ENCODE measurements at regions not wholly inside any gene's neighbourhood (a gene's known extent, or its start where the extent isn't known, plus 50 kb on each side); places are given as distances from the start of the nearest gene placed in this dataset.

- no peak for TF ChIP-seq EZH2phosphoT487 (IDR thresholded peaks at IDR 0.05; ENCODE audit: borderline replicate concordance, low read length)
- TF ChIP-seq, protein P1, sequence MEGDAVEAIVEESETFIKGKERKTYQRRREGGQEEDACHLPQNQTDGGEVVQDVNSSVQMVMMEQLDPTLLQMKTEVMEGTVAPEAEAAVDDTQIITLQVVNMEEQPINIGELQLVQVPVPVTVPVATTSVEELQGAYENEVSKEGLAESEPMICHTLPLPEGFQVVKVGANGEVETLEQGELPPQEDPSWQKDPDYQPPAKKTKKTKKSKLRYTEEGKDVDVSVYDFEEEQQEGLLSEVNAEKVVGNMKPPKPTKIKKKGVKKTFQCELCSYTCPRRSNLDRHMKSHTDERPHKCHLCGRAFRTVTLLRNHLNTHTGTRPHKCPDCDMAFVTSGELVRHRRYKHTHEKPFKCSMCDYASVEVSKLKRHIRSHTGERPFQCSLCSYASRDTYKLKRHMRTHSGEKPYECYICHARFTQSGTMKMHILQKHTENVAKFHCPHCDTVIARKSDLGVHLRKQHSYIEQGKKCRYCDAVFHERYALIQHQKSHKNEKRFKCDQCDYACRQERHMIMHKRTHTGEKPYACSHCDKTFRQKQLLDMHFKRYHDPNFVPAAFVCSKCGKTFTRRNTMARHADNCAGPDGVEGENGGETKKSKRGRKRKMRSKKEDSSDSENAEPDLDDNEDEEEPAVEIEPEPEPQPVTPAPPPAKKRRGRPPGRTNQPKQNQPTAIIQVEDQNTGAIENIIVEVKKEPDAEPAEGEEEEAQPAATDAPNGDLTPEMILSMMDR (conservative IDR thresholded peaks at IDR 0.05; ENCODE audit: low read depth, low read length), result no peak
- TF ChIP-seq EZH2 (IDR thresholded peaks at IDR 0.05; ENCODE audit: low read length, unreplicated experiment), result no peak
Measured at GRCh38 chr2:183993052-183993451, 605.3 kb upstream of the ZNF804A start.
